Left ventricle myocardium inferior (tissue), 1 donor: ENCODE measurements at regions not wholly inside any gene's neighbourhood (a gene's known extent, or its start where the extent isn't known, plus 50 kb on each side); places are given as distances from the start of the nearest gene placed in this dataset.

Experiments used
- DNase-seq: peaks from one replicate; pipeline ENCODE4 v3.0.0-alpha.2; 2020
- H3K27ac ChIP-seq: fragments of 200-600 bp; replicated peaks from 2 replicates; pipeline ENCODE4 v1.8.0; 2021
- H3K27me3 ChIP-seq: fragments of 200-600 bp; 2 replicates; pipeline ENCODE4 v1.8.0; 2021; ENCODE audit warnings: low read depth
- H3K36me3 ChIP-seq: fragments of 200-600 bp; 2 replicates; pipeline ENCODE4 v1.8.0; 2021
- H3K4me1 ChIP-seq: fragments of 200-600 bp; 2 replicates; pipeline ENCODE4 v1.8.0; 2021
- H3K4me3 ChIP-seq: fragments of 200-600 bp; 2 replicates; pipeline ENCODE4 v1.8.0; 2021; ENCODE audit warnings: mild to moderate bottlenecking, moderate library complexity
- H3K9me3 ChIP-seq: fragments of 200-600 bp; replicated peaks from 2 replicates; pipeline ENCODE4 v1.8.0; 2021
- intact Hi-C: fragments of 100-400 bp; cut with micrococcal nuclease; formaldehyde crosslinking; loops from one replicate; pipeline ENCODE4 v1.11.0; 2022
- TF ChIP-seq, protein P1 (sequence below): fragments of 200-600 bp; IDR thresholded peaks from 2 replicates; pipeline ENCODE4 v1.8.0; 2021; ENCODE audit warnings: antibody characterized with exemption, mild to moderate bottlenecking, borderline replicate concordance
- donor health status: DM: no; HTN: yes; CAD: no; lungs with severe emphysema.

DNA sequence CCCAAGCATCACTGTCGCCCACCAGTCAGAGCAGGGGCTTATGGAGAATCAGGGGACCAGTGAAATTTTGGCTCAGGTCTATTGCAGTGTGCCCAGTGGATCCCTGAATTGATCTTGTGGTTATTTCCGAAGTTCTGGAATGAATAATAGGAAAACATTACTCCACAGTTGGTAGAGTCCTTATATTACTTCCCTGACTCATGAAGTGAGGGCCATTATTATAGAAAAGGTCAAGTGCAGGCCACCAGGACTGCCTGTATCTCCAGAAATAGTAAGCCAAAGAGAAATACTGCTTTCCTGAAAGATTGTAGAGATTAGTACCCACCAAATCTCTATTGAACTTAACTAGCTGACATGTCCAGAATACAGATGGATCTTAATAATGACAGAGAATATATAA lies 335.0 kb downstream of the NPR3 start:
- Histone ChIP-seq H3K9me3 (peaks cover 17% of the 10 kb centered on the region), H3K36me3 (no peaks in the 10 kb centered on the region), H3K4me3 (no peak overlapping the region), H3K27me3 (no peaks in the 10 kb centered on the region), H3K27ac (no peak overlapping the region), H3K4me1 (no peaks in the 10 kb centered on the region)
- TF ChIP-seq, protein P1, sequence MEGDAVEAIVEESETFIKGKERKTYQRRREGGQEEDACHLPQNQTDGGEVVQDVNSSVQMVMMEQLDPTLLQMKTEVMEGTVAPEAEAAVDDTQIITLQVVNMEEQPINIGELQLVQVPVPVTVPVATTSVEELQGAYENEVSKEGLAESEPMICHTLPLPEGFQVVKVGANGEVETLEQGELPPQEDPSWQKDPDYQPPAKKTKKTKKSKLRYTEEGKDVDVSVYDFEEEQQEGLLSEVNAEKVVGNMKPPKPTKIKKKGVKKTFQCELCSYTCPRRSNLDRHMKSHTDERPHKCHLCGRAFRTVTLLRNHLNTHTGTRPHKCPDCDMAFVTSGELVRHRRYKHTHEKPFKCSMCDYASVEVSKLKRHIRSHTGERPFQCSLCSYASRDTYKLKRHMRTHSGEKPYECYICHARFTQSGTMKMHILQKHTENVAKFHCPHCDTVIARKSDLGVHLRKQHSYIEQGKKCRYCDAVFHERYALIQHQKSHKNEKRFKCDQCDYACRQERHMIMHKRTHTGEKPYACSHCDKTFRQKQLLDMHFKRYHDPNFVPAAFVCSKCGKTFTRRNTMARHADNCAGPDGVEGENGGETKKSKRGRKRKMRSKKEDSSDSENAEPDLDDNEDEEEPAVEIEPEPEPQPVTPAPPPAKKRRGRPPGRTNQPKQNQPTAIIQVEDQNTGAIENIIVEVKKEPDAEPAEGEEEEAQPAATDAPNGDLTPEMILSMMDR = no peak
- intact Hi-C loops = no loop called here
- DNase-seq = no peak

DNA sequence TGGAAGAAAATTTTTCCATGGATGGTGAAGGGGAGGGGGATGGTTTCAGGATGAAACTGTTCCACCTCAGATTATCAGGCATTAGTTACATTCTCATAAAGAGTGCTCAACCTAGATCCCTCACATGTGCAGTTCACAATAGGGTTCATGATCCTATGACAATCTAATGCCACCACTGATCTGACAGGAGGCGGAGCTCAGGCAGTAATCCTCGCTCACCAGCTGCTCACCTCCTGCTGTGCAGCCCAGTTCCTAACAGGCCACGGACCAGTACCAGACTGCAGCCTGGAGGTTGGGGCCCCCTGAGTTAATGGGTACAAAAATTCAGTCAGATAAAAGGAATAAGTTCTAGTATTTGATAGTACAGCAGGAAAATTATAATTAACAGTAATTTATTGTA lies 337.2 kb downstream of the NPR3 start:
- H3K9me3 ChIP-seq = peaks cover 13% of the 10 kb centered on the region
- intact Hi-C loops = no loop called here
- H3K4me1 ChIP-seq = no peaks in the 10 kb centered on the region
- no peaks in the 10 kb centered on the region for H3K36me3 ChIP-seq
- no peaks in the 10 kb centered on the region for H3K27me3 ChIP-seq
- H3K27ac ChIP-seq = no peak overlapping the region
- TF ChIP-seq, protein P1 = no peak
- H3K4me3 ChIP-seq = no peak overlapping the region
- no peak for DNase-seq

DNA sequence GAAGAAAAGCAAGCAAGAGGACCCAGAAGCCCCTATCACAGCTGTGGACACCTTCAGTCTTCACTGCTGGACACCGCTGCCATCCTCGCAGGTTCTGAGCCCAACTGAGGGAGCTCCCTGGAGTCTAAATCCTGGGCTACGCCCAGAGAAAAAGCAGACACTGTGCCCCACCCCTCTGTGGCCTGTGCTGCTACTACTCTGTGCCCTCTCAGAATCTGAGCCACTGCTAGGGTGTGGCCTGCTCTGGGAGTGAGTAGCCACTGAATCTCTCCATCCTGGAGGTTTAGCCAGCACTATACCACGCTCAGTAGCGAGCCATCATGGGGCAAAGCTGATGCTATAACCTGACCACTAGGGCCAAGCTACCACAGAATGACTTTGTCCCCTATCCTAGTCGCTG lies 338.2 kb downstream of the NPR3 start:
- no peaks in the 10 kb centered on the region for H3K36me3 ChIP-seq
- peaks cover 22% of the 10 kb centered on the region for H3K9me3 ChIP-seq
- H3K27me3 ChIP-seq = no peaks in the 10 kb centered on the region
- intact Hi-C loops = no loop called here
- no peaks in the 10 kb centered on the region for H3K4me1 ChIP-seq
- H3K27ac ChIP-seq = no peak overlapping the region
- TF ChIP-seq, protein P1 = no peak
- DNase-seq = no peak
- no peak overlapping the region for H3K4me3 ChIP-seq

DNA sequence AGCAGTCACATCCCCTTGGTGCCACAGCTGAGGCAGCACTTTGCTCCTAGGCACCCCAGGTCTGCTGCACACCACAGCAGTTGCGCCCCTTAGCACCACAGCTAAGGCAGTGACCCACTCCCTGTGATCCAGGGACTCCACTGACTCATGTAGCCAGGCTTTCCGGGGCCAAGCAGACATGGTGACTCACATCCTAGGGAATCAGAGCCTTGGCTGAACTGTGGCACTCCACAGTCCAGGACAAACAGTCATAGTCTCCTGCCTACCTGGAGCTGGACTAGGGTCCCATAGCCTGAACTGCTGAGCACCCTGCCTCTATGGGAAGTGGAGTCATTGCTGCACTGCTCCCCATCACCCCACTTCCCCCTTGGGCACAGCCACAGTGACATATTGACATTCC lies 338.7 kb downstream of the NPR3 start:
- H3K9me3 ChIP-seq = peaks cover 23% of the 10 kb centered on the region
- no peak for DNase-seq
- no peaks in the 10 kb centered on the region for H3K27me3 ChIP-seq
- H3K4me3 ChIP-seq = no peak overlapping the region
- intact Hi-C loops = no loop called here
- no peaks in the 10 kb centered on the region for H3K36me3 ChIP-seq
- TF ChIP-seq, protein P1 = no peak
- no peaks in the 10 kb centered on the region for H3K4me1 ChIP-seq
- H3K27ac ChIP-seq = no peak overlapping the region

DNA sequence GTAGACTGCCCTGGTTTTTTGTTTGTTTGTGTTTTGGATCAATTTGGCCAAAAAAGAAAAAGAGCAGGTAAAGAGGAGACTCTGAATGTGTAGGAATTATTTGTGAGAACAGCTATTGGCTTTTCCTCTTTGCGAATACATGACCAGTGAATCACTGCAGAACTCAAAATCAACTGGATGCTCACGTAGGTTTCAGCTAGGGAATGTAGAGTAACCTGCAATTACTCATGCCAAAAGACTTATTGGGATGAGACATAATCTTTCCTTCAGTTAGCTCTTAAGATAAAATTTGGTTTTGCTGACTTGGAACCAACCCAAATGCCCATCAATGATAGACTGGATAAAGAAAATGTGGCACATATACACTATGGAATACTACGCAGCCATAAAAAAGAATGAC lies 348.0 kb downstream of the NPR3 start:
- no peaks in the 10 kb centered on the region for H3K4me1 ChIP-seq
- TF ChIP-seq, protein P1 = no peak
- no peaks in the 10 kb centered on the region for H3K36me3 ChIP-seq
- no peak overlapping the region for H3K27ac ChIP-seq
- no peak overlapping the region for H3K4me3 ChIP-seq
- DNase-seq = no peak
- intact Hi-C loops = no loop called here
- no peaks in the 10 kb centered on the region for H3K27me3 ChIP-seq
- H3K9me3 ChIP-seq = peaks cover 21% of the 10 kb centered on the region

DNA sequence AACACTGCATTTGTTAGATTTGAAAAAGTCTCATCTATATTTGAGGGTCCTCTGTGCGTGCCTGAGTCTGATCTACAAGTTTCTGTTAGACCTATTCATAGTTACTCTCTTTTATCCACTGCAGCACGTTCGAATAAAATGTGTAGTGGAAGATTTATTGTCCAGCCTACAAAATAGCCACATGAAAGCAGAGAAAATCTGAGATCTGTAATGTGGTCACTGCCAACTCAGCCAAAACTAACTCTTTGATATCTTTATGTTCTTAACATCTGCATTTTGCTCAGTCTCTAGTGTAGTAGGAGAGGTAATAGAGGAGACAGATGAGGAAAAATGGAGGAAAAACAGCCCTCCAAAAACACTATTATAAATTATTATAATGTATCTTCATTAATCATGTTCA lies 354.0 kb downstream of the NPR3 start:
- DNase-seq = no peak
- H3K4me3 ChIP-seq = no peak overlapping the region
- H3K36me3 ChIP-seq = no peaks in the 10 kb centered on the region
- H3K9me3 ChIP-seq = no peaks in the 10 kb centered on the region
- H3K4me1 ChIP-seq = no peaks in the 10 kb centered on the region
- H3K27me3 ChIP-seq = no peaks in the 10 kb centered on the region
- TF ChIP-seq, protein P1 = no peak
- intact Hi-C loops = no loop called here
- no peak overlapping the region for H3K27ac ChIP-seq
